IMR-90 (cell line): ENCODE measurements at regions not wholly inside any gene's neighbourhood (a gene's known extent, or its start where the extent isn't known, plus 50 kb on each side); places are given as distances from the start of the nearest gene placed in this dataset.

Experiments used
- CEBPB ChIP-seq: IDR thresholded peaks from 2 replicates; pipeline ENCODE4 v1.6.1; 2012; ENCODE audit warnings: low read depth, low read length, improper control_type of control experiment
- ELK1 ChIP-seq: fragments of 150-350 bp; IDR thresholded peaks from 2 replicates; pipeline ENCODE4 v1.6.1; 2016; ENCODE audit warnings: low read depth, mild to moderate bottlenecking, low read length, moderate library complexity, borderline replicate concordance
- FOS ChIP-seq: fragments of 150-350 bp; IDR thresholded peaks from 2 replicates; pipeline ENCODE4 v1.6.1; 2016; ENCODE audit warnings: low read depth, low read length
- MAFK ChIP-seq: IDR thresholded peaks from 2 replicates; pipeline ENCODE4 v1.6.1; 2012; ENCODE audit warnings: low read depth, low read length, improper control_type of control experiment
- MAZ ChIP-seq: IDR thresholded peaks from 2 replicates; pipeline ENCODE4 v1.6.1; 2012; ENCODE audit warnings: low read depth, mild to moderate bottlenecking, low read length, improper control_type of control experiment, moderate library complexity, borderline replicate concordance
- NFE2L2 ChIP-seq: fragments of 150-350 bp; IDR thresholded peaks from 2 replicates; pipeline ENCODE4 v1.6.1; 2016; ENCODE audit warnings: low read depth, mild to moderate bottlenecking, low read length
- POLR2A ChIP-seq: IDR thresholded peaks from 2 replicates; pipeline ENCODE4 v1.6.1; 2012; ENCODE audit warnings: mild to moderate bottlenecking, low read depth, low read length
- RCOR1 ChIP-seq: IDR thresholded peaks from 2 replicates; pipeline ENCODE4 v1.6.1; 2012; ENCODE audit warnings: mild to moderate bottlenecking, low read length, improper control_type of control experiment; ENCODE audit not compliant: insufficient replicate concordance
- RFX5 ChIP-seq: IDR thresholded peaks from 2 replicates; pipeline ENCODE4 v1.8.0; 2012; ENCODE audit warnings: low read depth, mild to moderate bottlenecking, low read length, moderate library complexity
- TF ChIP-seq, protein P1 (sequence below): conservative IDR thresholded peaks from 2 replicates; pipeline ENCODE4 v1.5.1; 2012; ENCODE audit warnings: mild to moderate bottlenecking, low read depth, low read length, improper control_type of control experiment

DNA sequence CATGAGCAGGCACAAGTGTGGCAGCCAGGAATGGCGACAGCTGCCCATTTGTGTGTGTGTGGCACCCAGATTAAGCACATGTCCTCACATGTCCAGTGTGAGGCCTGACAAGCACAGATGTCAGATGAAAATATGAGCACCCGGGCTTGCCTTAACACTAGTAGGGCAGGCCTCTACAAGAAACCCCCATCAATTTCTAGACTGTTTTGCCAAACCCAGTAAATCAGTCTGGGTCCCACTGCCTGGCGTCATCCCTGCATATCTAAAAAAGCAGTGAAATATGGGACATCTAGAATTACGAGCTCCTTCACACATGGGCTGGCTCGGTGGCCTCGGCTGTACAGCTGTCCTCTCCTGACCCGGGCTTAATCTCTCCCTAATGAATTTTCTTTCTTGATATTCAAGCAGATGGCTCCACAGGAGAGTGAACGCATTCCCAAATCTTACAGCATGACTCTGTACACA lies 432.7 kb downstream of the FOXO1 start:
- TF ChIP-seq, protein P1, sequence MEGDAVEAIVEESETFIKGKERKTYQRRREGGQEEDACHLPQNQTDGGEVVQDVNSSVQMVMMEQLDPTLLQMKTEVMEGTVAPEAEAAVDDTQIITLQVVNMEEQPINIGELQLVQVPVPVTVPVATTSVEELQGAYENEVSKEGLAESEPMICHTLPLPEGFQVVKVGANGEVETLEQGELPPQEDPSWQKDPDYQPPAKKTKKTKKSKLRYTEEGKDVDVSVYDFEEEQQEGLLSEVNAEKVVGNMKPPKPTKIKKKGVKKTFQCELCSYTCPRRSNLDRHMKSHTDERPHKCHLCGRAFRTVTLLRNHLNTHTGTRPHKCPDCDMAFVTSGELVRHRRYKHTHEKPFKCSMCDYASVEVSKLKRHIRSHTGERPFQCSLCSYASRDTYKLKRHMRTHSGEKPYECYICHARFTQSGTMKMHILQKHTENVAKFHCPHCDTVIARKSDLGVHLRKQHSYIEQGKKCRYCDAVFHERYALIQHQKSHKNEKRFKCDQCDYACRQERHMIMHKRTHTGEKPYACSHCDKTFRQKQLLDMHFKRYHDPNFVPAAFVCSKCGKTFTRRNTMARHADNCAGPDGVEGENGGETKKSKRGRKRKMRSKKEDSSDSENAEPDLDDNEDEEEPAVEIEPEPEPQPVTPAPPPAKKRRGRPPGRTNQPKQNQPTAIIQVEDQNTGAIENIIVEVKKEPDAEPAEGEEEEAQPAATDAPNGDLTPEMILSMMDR = no peak
- TF ChIP-seq POLR2A (no peak), RFX5 (no peak), CEBPB (no peak), MAFK (no peak), RCOR1 (no peak), ELK1 (no peak), FOS (no peak), MAZ (no peak), NFE2L2 (no peak)
